Thoracic aorta (tissue), 2 donors: ENCODE measurements at regions not wholly inside any gene's neighbourhood (a gene's known extent, or its start where the extent isn't known, plus 50 kb on each side); places are given as distances from the start of the nearest gene placed in this dataset.

Experiments
- ATAC-seq: fragments of 150-250 bp; one replicate; pipeline ENCODE4 v1.8.0; 2017; ENCODE audit warnings: low read depth; ENCODE audit not compliant: insufficient number of reproducible peaks, low FRiP score
- DNase-seq: peaks from one replicate; pipeline ENCODE4 v3.0.0-alpha.2; 2020; ENCODE audit warnings: low spot score
- H3K27ac ChIP-seq, 2 donors: fragments of 200-600 bp; sonication (generic); 1 replicate in 1 of 2; 2 replicates in 1 of 2; pipeline ENCODE4 v1.5.1; 2016; ENCODE audit warnings: mild to moderate bottlenecking in 2 of 2, moderate library complexity in 2 of 2
- H3K27me3 ChIP-seq: fragments of 200-600 bp; sonication (generic); replicated peaks from 2 replicates; pipeline ENCODE4 v1.6.0; 2016; ENCODE audit warnings: mild to moderate bottlenecking; ENCODE audit not compliant: insufficient read depth
- H3K36me3 ChIP-seq: fragments of 200-600 bp; sonication (generic); one replicate; pipeline ENCODE4 v1.5.1; 2016
- H3K4me1 ChIP-seq, 2 donors: fragments of 200-600 bp; sonication (generic); 1 replicate in 1 of 2; 2 replicates in 1 of 2; pipeline versions ENCODE4 v1.5.1 to v1.6.0; 2016; ENCODE audit warnings: low read depth in 2 of 2, mild to moderate bottlenecking in 1 of 2; ENCODE audit not compliant: control insufficient read depth in 1 of 2
- H3K4me3 ChIP-seq: fragments of 200-600 bp; sonication (generic); 2 replicates; pipeline ENCODE4 v1.5.1; 2016; ENCODE audit warnings: mild to moderate bottlenecking
- H3K9me3 ChIP-seq: fragments of 200-600 bp; sonication (generic); 2 replicates; pipeline ENCODE4 v1.5.1; 2016
- CTCF ChIP-seq: fragments of 200-600 bp; sonication (generic); IDR thresholded peaks from one replicate; pipeline ENCODE4 v1.5.1; 2019; ENCODE audit warnings: antibody characterized with exemption

GRCh38 chr19:31459430-31459829, 110.2 kb upstream of the TSHZ3 start:
- no peak for TF ChIP-seq CTCF
- no peaks in the 10 kb centered on the region for H3K27me3 ChIP-seq
- DNase-seq (no peak), ATAC-seq (no peak)
- no peak overlapping the region for H3K27ac ChIP-seq
- H3K4me1 ChIP-seq = no peaks in the 10 kb centered on the region
- no peak overlapping the region for H3K4me3 ChIP-seq
- H3K9me3 ChIP-seq = no peaks in the 10 kb centered on the region
- H3K36me3 ChIP-seq = no peaks in the 10 kb centered on the region

- H3K27ac ChIP-seq = no peak overlapping the region
- DNase-seq (no peak), ATAC-seq (no peak)
- no peaks in the 10 kb centered on the region for H3K27me3 ChIP-seq
- no peak overlapping the region for H3K4me3 ChIP-seq
- H3K9me3 ChIP-seq = no peaks in the 10 kb centered on the region
- H3K4me1 ChIP-seq = no peaks in the 10 kb centered on the region
- no peaks in the 10 kb centered on the region for H3K36me3 ChIP-seq
- no peak for TF ChIP-seq CTCF
Measured at GRCh38 chr19:31461814-31462539, 112.7 kb upstream of the TSHZ3 start.

GRCh38 chr19:31470229-31470939, 121.1 kb upstream of the TSHZ3 start:
- DNase-seq (no peak), ATAC-seq (no peak)
- H3K27me3 ChIP-seq = no peaks in the 10 kb centered on the region
- TF ChIP-seq CTCF = no peak
- no peaks in the 10 kb centered on the region for H3K9me3 ChIP-seq
- no peaks in the 10 kb centered on the region for H3K4me1 ChIP-seq
- no peak overlapping the region for H3K27ac ChIP-seq
- no peak overlapping the region for H3K4me3 ChIP-seq
- no peaks in the 10 kb centered on the region for H3K36me3 ChIP-seq

GRCh38 chr19:31470952-31471351, 121.7 kb upstream of the TSHZ3 start:
- no peak for ATAC-seq
- no peaks in the 10 kb centered on the region for H3K9me3 ChIP-seq
- no peak overlapping the region for H3K4me3 ChIP-seq

More at GRCh38 chr19:31470952-31471351, 121.7 kb upstream of the TSHZ3 start:
- TF ChIP-seq CTCF = no peak
- Histone ChIP-seq H3K4me1 (no peaks in the 10 kb centered on the region), H3K27me3 (no peaks in the 10 kb centered on the region), H3K27ac (no peak overlapping the region), H3K36me3 (no peaks in the 10 kb centered on the region)
- no peak for DNase-seq
